WERI-Rb-1 (cell line): ENCODE measurements at regions not wholly inside any gene's neighbourhood (a gene's known extent, or its start where the extent isn't known, plus 50 kb on each side); places are given as distances from the start of the nearest gene placed in this dataset.

Source experiments
- DNase-seq: peaks from one replicate; pipeline ENCODE4 v3.0.0-alpha.2; 2020
- H3K27ac ChIP-seq: fragments of 250-450 bp; sonication (Bioruptor Pico); 2 replicates; pipeline ENCODE4 v1.5.1; 2020; ENCODE audit warnings: mild to moderate bottlenecking, moderate library complexity
- H3K27me3 ChIP-seq: fragments of 250-450 bp; sonication (Bioruptor Pico); 2 replicates; pipeline ENCODE4 v1.5.1; 2021; ENCODE audit warnings: mild to moderate bottlenecking, low read depth, moderate library complexity; ENCODE audit not compliant: insufficient read depth, severe bottlenecking
- H3K36me3 ChIP-seq: fragments of 250-450 bp; sonication (Bioruptor Pico); 2 replicates; pipeline ENCODE4 v1.5.1; 2020; ENCODE audit warnings: mild to moderate bottlenecking, moderate library complexity
- H3K4me3 ChIP-seq: 2 replicates; pipeline ENCODE4 v1.5.1; 2011; ENCODE audit warnings: low read depth, mild to moderate bottlenecking, control low read depth, low read length
- H3K9me3 ChIP-seq: fragments of 250-450 bp; sonication (Bioruptor Pico); 2 replicates; pipeline ENCODE4 v1.5.1; 2021; ENCODE audit warnings: mild to moderate bottlenecking, moderate library complexity; ENCODE audit not compliant: severe bottlenecking
- CTCF ChIP-seq: IDR thresholded peaks from 2 replicates; pipeline ENCODE4 v1.5.1; 2011; ENCODE audit warnings: low read depth, mild to moderate bottlenecking, control low read depth, inconsistent platforms, low read length

- TF ChIP-seq CTCF = no peak
- H3K27ac ChIP-seq = no peak overlapping the region
- no peaks in the 10 kb centered on the region for H3K27me3 ChIP-seq
- no peak overlapping the region for H3K4me3 ChIP-seq
- H3K36me3 ChIP-seq = no peaks in the 10 kb centered on the region
- no peak for DNase-seq
- no peaks in the 10 kb centered on the region for H3K9me3 ChIP-seq
These were observed 485.9 kb upstream of the JAG1 start for GRCh38 chr20:11159728-11160127.

GRCh38 chr20:11162026-11162775, 488.4 kb upstream of the JAG1 start:
- TF ChIP-seq CTCF = no peak

GRCh38 chr20:11165789-11166188, 492.0 kb upstream of the JAG1 start:
- H3K27me3 ChIP-seq = no peaks in the 10 kb centered on the region
- no peaks in the 10 kb centered on the region for H3K9me3 ChIP-seq
- no peak for TF ChIP-seq CTCF
- no peak for DNase-seq
- no peaks in the 10 kb centered on the region for H3K36me3 ChIP-seq
- H3K4me3 ChIP-seq = no peak overlapping the region
- H3K27ac ChIP-seq = no peak overlapping the region

More at GRCh38 chr20:11162026-11162775, 488.4 kb upstream of the JAG1 start:
- Histone ChIP-seq H3K4me3 (no peak overlapping the region), H3K27me3 (no peaks in the 10 kb centered on the region), H3K27ac (no peak overlapping the region), H3K36me3 (no peaks in the 10 kb centered on the region), H3K9me3 (no peaks in the 10 kb centered on the region)
- DNase-seq = no peak

- H3K27ac ChIP-seq = no peak overlapping the region
- TF ChIP-seq CTCF = no peak
- H3K27me3 ChIP-seq = no peaks in the 10 kb centered on the region
- H3K9me3 ChIP-seq = no peaks in the 10 kb centered on the region
- H3K4me3 ChIP-seq = no peak overlapping the region
- no peaks in the 10 kb centered on the region for H3K36me3 ChIP-seq
- DNase-seq = no peak
These were observed 492.9 kb upstream of the JAG1 start for GRCh38 chr20:11166712-11167111.

- no peak overlapping the region for H3K4me3 ChIP-seq
- H3K36me3 ChIP-seq = no peaks in the 10 kb centered on the region
- H3K9me3 ChIP-seq = no peaks in the 10 kb centered on the region
- no peaks in the 10 kb centered on the region for H3K27me3 ChIP-seq
- TF ChIP-seq CTCF = no peak
- no peak overlapping the region for H3K27ac ChIP-seq
- no peak for DNase-seq
These were observed 494.2 kb upstream of the JAG1 start for GRCh38 chr20:11168026-11168425.

- Histone ChIP-seq H3K36me3 (no peaks in the 10 kb centered on the region), H3K4me3 (no peak overlapping the region), H3K9me3 (no peaks in the 10 kb centered on the region), H3K27me3 (no peaks in the 10 kb centered on the region), H3K27ac (no peak overlapping the region)
- no peak for TF ChIP-seq CTCF
- no peak for DNase-seq
These were observed 496.2 kb upstream of the JAG1 start for GRCh38 chr20:11170025-11170424.
